GM12875 (cell line): ENCODE measurements at regions not wholly inside any gene's neighbourhood (a gene's known extent, or its start where the extent isn't known, plus 50 kb on each side); places are given as distances from the start of the nearest gene placed in this dataset.

ENCODE experiments used
- H3K4me3 ChIP-seq: one replicate; pipeline ENCODE4 v1.5.1; 2011; ENCODE audit warnings: low read depth, low read length, control low read depth
- TF ChIP-seq, protein P1 (sequence below): IDR thresholded peaks from 2 replicates; pipeline ENCODE4 v1.5.1; 2011; ENCODE audit warnings: low read depth, mild to moderate bottlenecking, control low read depth, inconsistent platforms, low read length, moderate library complexity, borderline replicate concordance; ENCODE audit not compliant: insufficient read depth

- H3K4me3 ChIP-seq = no peak overlapping the region
- TF ChIP-seq, protein P1, sequence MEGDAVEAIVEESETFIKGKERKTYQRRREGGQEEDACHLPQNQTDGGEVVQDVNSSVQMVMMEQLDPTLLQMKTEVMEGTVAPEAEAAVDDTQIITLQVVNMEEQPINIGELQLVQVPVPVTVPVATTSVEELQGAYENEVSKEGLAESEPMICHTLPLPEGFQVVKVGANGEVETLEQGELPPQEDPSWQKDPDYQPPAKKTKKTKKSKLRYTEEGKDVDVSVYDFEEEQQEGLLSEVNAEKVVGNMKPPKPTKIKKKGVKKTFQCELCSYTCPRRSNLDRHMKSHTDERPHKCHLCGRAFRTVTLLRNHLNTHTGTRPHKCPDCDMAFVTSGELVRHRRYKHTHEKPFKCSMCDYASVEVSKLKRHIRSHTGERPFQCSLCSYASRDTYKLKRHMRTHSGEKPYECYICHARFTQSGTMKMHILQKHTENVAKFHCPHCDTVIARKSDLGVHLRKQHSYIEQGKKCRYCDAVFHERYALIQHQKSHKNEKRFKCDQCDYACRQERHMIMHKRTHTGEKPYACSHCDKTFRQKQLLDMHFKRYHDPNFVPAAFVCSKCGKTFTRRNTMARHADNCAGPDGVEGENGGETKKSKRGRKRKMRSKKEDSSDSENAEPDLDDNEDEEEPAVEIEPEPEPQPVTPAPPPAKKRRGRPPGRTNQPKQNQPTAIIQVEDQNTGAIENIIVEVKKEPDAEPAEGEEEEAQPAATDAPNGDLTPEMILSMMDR = no peak
These were observed 132.8 kb upstream of the NPHP3 start for GRCh38 chr3:132854856-132855535.

- TF ChIP-seq, protein P1 = no peak
- no peak overlapping the region for H3K4me3 ChIP-seq
These were observed 125.8 kb upstream of the NPHP3 start for GRCh38 chr3:132847849-132848625.

GRCh38 chr3:132843851-132844553, 121.8 kb upstream of the NPHP3 start:
- H3K4me3 ChIP-seq = no peak overlapping the region
- TF ChIP-seq, protein P1 = no peak

- no peak overlapping the region for H3K4me3 ChIP-seq
- TF ChIP-seq, protein P1 = no peak
These were observed 121.1 kb upstream of the NPHP3 start for GRCh38 chr3:132843349-132843748.

GRCh38 chr3:132841621-132842020, 119.4 kb upstream of the NPHP3 start:
- TF ChIP-seq, protein P1 = no peak
- no peak overlapping the region for H3K4me3 ChIP-seq

DNA sequence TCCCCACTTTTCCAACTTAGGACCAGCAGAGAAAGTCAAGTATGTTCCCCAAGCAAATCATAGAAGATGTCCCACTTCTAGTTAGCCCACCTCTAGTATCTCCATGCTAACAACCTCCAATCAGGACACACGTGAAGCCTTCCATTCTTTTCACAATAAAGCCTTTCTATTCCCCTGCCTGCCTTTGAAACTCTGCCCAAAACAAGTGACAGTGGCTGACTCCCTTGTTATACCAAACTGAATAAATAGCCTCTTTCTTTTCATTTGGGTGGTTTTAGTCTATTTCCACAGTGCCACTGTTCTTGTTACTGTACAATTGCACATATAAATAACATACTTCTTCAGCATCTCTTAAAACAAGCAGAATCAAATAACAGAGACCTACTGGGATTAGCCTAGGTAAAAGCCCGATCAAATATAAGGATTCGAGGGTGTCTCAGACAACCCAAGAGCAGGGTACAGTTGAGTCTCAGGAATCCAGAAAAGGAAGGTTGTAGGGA, 118.0 kb upstream of the NPHP3 start:
- TF ChIP-seq, protein P1 = no peak
- no peak overlapping the region for H3K4me3 ChIP-seq
